HEK293 (cell line): ENCODE measurements at regions not wholly inside any gene's neighbourhood (a gene's known extent, or its start where the extent isn't known, plus 50 kb on each side); places are given as distances from the start of the nearest gene placed in this dataset.

ENCODE experiments used
- CTCF ChIA-PET: fragments of 350-600 bp; formaldehyde crosslinking; extraction: SDS; loops from one replicate; lab custom pipeline; 2021; ENCODE audit warnings: antibody characterized with exemption; lab: Yijun Ruan, JAX
- POLR2A ChIA-PET: fragments of 300-600 bp; formaldehyde crosslinking; extraction: SDS; loops from one replicate; lab custom pipeline; 2020; ENCODE audit warnings: antibody characterized with exemption, inconsistent platforms; lab: Yijun Ruan, JAX
- H3K27ac ChIP-seq: fragments of 200-500 bp; sonication (Bioruptor generic); 2 replicates; pipeline ENCODE4 v1.5.1; 2014; ENCODE audit warnings: low read depth, low read length, control low read depth, inconsistent platforms; ENCODE audit errors: extremely low read depth
- H3K36me3 ChIP-seq, 2 experiments: fragments of 200-500 bp in 1 of 2; sonication (Bioruptor generic) in 1 of 2; 1 replicate in 1 of 2; 2 replicates in 1 of 2; pipeline ENCODE4 v1.5.1; 2014 to 2017; ENCODE audit warnings: inconsistent platforms in 2 of 2, low read length in 2 of 2; ENCODE audit not compliant: control insufficient read depth in 2 of 2, insufficient read depth in 1 of 2
- H3K4me1 ChIP-seq: fragments of 200-500 bp; sonication (Bioruptor generic); 2 replicates; pipeline ENCODE4 v1.5.1; 2014; ENCODE audit warnings: mild to moderate bottlenecking, low read length, inconsistent platforms; ENCODE audit not compliant: control insufficient read depth, insufficient read depth
- H3K4me3 ChIP-seq: 2 replicates; pipeline ENCODE4 v1.5.1; 2011; ENCODE audit warnings: low read depth, mild to moderate bottlenecking, control low read depth, low read length, moderate library complexity
- H3K9me3 ChIP-seq: fragments of 200-500 bp; sonication (Bioruptor generic); 2 replicates; pipeline ENCODE4 v1.5.1; 2014; ENCODE audit warnings: low read depth, low read length, inconsistent platforms; ENCODE audit not compliant: control insufficient read depth, insufficient read depth
- GLI4 ChIP-seq: fragments of 450-650 bp; formaldehyde crosslinking; IDR thresholded peaks from 2 replicates; pipeline ENCODE4 v1.5.1; 2016; ENCODE audit warnings: missing biosample characterization, missing genetic modification characterization
- INSM2 ChIP-seq: fragments of 450-650 bp; formaldehyde crosslinking; IDR thresholded peaks from 2 replicates; pipeline ENCODE4 v1.5.1; 2016; ENCODE audit warnings: missing biosample characterization, missing genetic modification characterization
- REST ChIP-seq: fragments of 450-650 bp; formaldehyde crosslinking; IDR thresholded peaks from 2 replicates; pipeline ENCODE4 v1.5.1; 2016; ENCODE audit warnings: missing biosample characterization, missing genetic modification characterization
- ZBTB6 ChIP-seq: fragments of 450-650 bp; formaldehyde crosslinking; IDR thresholded peaks from 2 replicates; pipeline ENCODE4 v1.5.1; 2017; ENCODE audit warnings: missing biosample characterization, missing genetic modification characterization
- ZNF223 ChIP-seq: fragments of 450-650 bp; formaldehyde crosslinking; IDR thresholded peaks from 2 replicates; pipeline ENCODE4 v1.5.1; 2016; ENCODE audit warnings: missing biosample characterization, missing genetic modification characterization
- ZNF324 ChIP-seq: fragments of 450-650 bp; formaldehyde crosslinking; IDR thresholded peaks from 2 replicates; pipeline ENCODE4 v1.5.1; 2016; ENCODE audit warnings: missing biosample characterization, missing genetic modification characterization
- ZNF391 ChIP-seq: fragments of 450-650 bp; formaldehyde crosslinking; IDR thresholded peaks from 2 replicates; pipeline ENCODE4 v1.5.1; 2016; ENCODE audit warnings: low read depth, missing biosample characterization, missing genetic modification characterization, borderline replicate concordance
- ZNF510 ChIP-seq: fragments of 450-650 bp; formaldehyde crosslinking; IDR thresholded peaks from 2 replicates; pipeline ENCODE4 v1.5.1; 2018; ENCODE audit warnings: mild to moderate bottlenecking, missing genetic modification characterization, missing biosample characterization; ENCODE audit not compliant: insufficient replicate concordance
- ZNF518A ChIP-seq: fragments of 450-650 bp; formaldehyde crosslinking; conservative IDR thresholded peaks from 2 replicates; pipeline ENCODE4 v1.5.1; 2016; ENCODE audit warnings: low read depth, missing biosample characterization, missing genetic modification characterization
- ZNF529 ChIP-seq: fragments of 450-650 bp; formaldehyde crosslinking; IDR thresholded peaks from 2 replicates; pipeline ENCODE4 v1.5.1; 2017; ENCODE audit warnings: missing genetic modification characterization, missing biosample characterization; ENCODE audit not compliant: insufficient replicate concordance
- ZNF561 ChIP-seq: fragments of 450-650 bp; IDR thresholded peaks from 2 replicates; pipeline ENCODE4 v1.5.1; 2018; ENCODE audit warnings: missing biosample characterization, missing genetic modification characterization, borderline replicate concordance
- ZNF621 ChIP-seq: fragments of 450-650 bp; formaldehyde crosslinking; IDR thresholded peaks from 2 replicates; pipeline ENCODE4 v1.5.1; 2017; ENCODE audit warnings: missing biosample characterization, missing genetic modification characterization
- ZNF830 ChIP-seq: fragments of 450-650 bp; IDR thresholded peaks from 2 replicates; pipeline ENCODE4 v1.5.0; 2018; ENCODE audit warnings: missing biosample characterization, missing genetic modification characterization, low read depth, mild to moderate bottlenecking, moderate library complexity
- TF ChIP-seq, protein P1 (sequence below): fragments of 450-650 bp; formaldehyde crosslinking; IDR thresholded peaks from 2 replicates; pipeline ENCODE4 v1.5.1; 2017; ENCODE audit warnings: missing biosample characterization, missing genetic modification characterization
- TF ChIP-seq, protein P2 (sequence below): fragments of 450-650 bp; formaldehyde crosslinking; IDR thresholded peaks from 2 replicates; pipeline ENCODE4 v1.5.1; 2016; ENCODE audit warnings: missing biosample characterization, missing genetic modification characterization
- TF ChIP-seq, protein P3 (sequence below): fragments of 450-650 bp; formaldehyde crosslinking; IDR thresholded peaks from 2 replicates; pipeline ENCODE4 v1.5.1; 2016; ENCODE audit warnings: missing biosample characterization, missing genetic modification characterization
- TF ChIP-seq, protein P4 (sequence below): fragments of 450-650 bp; formaldehyde crosslinking; IDR thresholded peaks from 2 replicates; pipeline ENCODE4 v1.5.1; 2017; ENCODE audit warnings: missing biosample characterization, missing genetic modification characterization

- Histone ChIP-seq H3K36me3 (no peaks in the 10 kb centered on the region), H3K27ac (no peak overlapping the region), H3K4me3 (no peak overlapping the region), H3K9me3 (no peaks in the 10 kb centered on the region), H3K4me1 (no peaks in the 10 kb centered on the region)
- CTCF ChIA-PET, result no interaction called here
- POLR2A ChIA-PET, result no interaction called here
- TF ChIP-seq, protein P1, sequence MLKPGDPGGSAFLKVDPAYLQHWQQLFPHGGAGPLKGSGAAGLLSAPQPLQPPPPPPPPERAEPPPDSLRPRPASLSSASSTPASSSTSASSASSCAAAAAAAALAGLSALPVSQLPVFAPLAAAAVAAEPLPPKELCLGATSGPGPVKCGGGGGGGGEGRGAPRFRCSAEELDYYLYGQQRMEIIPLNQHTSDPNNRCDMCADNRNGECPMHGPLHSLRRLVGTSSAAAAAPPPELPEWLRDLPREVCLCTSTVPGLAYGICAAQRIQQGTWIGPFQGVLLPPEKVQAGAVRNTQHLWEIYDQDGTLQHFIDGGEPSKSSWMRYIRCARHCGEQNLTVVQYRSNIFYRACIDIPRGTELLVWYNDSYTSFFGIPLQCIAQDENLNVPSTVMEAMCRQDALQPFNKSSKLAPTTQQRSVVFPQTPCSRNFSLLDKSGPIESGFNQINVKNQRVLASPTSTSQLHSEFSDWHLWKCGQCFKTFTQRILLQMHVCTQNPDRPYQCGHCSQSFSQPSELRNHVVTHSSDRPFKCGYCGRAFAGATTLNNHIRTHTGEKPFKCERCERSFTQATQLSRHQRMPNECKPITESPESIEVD (tag by site-specific recombination), result no peak
- TF ChIP-seq INSM2 (no peak), ZNF223 (no peak), ZBTB6 (tag by site-specific recombination) (no peak), ZNF561 (tag by site-specific recombination) (no peak), REST (tag by site-specific recombination) (no peak), ZNF391 (tag by site-specific recombination) (no peak), ZNF529 (tag by site-specific recombination) (no peak), ZNF518A (tag by site-specific recombination) (no peak), GLI4 (tag by site-specific recombination) (no peak), ZNF621 (tag by site-specific recombination) (no peak), ZNF324 (no peak), ZNF510 (tag by site-specific recombination) (no peak), ZNF830 (tag by site-specific recombination) (no peak)
- TF ChIP-seq, protein P2, sequence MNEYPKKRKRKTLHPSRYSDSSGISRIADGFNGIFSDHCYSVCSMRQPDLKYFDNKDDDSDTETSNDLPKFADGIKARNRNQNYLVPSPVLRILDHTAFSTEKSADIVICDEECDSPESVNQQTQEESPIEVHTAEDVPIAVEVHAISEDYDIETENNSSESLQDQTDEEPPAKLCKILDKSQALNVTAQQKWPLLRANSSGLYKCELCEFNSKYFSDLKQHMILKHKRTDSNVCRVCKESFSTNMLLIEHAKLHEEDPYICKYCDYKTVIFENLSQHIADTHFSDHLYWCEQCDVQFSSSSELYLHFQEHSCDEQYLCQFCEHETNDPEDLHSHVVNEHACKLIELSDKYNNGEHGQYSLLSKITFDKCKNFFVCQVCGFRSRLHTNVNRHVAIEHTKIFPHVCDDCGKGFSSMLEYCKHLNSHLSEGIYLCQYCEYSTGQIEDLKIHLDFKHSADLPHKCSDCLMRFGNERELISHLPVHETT (tag by site-specific recombination), result no peak
- TF ChIP-seq, protein P3, sequence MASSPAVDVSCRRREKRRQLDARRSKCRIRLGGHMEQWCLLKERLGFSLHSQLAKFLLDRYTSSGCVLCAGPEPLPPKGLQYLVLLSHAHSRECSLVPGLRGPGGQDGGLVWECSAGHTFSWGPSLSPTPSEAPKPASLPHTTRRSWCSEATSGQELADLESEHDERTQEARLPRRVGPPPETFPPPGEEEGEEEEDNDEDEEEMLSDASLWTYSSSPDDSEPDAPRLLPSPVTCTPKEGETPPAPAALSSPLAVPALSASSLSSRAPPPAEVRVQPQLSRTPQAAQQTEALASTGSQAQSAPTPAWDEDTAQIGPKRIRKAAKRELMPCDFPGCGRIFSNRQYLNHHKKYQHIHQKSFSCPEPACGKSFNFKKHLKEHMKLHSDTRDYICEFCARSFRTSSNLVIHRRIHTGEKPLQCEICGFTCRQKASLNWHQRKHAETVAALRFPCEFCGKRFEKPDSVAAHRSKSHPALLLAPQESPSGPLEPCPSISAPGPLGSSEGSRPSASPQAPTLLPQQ (tag by site-specific recombination), result no peak
- TF ChIP-seq, protein P4, sequence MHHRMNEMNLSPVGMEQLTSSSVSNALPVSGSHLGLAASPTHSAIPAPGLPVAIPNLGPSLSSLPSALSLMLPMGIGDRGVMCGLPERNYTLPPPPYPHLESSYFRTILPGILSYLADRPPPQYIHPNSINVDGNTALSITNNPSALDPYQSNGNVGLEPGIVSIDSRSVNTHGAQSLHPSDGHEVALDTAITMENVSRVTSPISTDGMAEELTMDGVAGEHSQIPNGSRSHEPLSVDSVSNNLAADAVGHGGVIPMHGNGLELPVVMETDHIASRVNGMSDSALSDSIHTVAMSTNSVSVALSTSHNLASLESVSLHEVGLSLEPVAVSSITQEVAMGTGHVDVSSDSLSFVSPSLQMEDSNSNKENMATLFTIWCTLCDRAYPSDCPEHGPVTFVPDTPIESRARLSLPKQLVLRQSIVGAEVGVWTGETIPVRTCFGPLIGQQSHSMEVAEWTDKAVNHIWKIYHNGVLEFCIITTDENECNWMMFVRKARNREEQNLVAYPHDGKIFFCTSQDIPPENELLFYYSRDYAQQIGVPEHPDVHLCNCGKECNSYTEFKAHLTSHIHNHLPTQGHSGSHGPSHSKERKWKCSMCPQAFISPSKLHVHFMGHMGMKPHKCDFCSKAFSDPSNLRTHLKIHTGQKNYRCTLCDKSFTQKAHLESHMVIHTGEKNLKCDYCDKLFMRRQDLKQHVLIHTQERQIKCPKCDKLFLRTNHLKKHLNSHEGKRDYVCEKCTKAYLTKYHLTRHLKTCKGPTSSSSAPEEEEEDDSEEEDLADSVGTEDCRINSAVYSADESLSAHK (tag by site-specific recombination), result no peak
These were observed 93.8 kb downstream of the FEM1C start for GRCh38 chr5:115450741-115451140.
